SK-N-DZ (cell line): ENCODE measurements at regions not wholly inside any gene's neighbourhood (a gene's known extent, or its start where the extent isn't known, plus 50 kb on each side); places are given as distances from the start of the nearest gene placed in this dataset.
"Not testable (repeated sequence)": the region's sequence is repeated elsewhere in the genome, so short reads cannot be mapped to it uniquely, and the experiment has no call there.

Experiments
- DNase-seq: peaks from one replicate; pipeline ENCODE4 v3.0.0-alpha.2; 2015; ENCODE audit warnings: low spot score

DNA sequence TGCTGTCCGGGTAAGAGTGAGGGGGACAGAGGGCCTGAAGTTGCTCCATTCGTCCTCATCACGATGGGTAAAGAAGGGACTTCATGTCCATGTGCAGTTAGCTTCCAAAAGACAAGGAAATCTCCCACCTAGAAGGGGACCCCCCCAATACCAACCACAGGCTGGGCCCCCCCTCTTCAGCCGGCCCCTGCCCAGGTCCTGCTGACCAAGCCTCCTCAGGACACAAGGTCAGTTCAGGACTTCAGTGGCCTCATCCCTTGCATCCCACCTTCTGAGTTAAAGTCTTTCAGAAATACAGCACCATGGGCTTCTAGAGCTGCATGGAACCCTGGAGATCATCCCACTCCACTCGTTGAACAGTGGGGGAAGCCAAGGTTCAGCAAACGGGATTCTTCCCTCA, 115.4 kb upstream of the ERG start:
- no peak for DNase-seq

- no peak for DNase-seq
Observed at GRCh38 chr21:38614558-38614957, 116.3 kb upstream of the ERG start.

DNA sequence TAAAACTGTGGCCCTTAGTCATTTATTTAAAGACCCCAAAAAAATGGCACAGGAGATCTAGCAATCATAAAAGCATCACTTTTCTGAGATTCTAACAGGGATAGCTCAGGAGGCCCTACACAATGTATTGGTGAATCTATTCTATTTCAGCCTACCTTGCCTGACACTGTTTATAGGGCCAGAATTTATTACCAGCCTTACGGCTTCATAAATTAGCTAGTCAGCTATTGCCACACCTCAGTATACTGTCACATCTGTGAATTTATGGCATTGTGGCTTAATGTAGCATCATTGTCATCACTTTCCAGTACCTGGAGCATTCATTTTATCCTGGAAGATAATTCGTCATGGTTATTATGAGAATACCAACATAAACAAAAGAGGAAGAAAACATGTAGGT, 121.2 kb upstream of the ERG start:
- no peak for DNase-seq

DNA sequence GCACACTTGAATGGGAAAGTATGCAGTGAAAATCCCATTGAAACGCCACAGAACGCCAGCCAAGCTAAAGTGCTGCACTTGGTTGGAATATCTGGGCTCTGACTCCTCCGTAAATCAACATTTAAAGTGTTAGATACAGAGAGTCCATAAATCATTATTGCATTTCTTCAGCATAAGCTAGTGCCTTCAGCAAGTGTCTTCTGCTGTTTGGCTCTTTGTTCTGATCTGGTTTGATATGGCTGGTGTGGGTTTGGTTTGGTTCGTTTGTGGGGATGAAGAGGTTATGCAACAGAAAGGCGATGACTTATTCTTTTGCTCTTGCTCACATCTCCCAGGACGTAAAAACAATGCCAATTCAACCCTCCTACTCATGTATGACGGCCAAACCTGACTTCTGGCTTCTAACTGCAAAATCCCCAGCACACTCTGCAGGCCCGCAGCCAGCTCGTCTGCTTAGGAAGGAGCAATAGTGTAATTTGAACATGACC, 121.8 kb upstream of the ERG start:
- no peak for DNase-seq

GRCh38 chr21:38621132-38621531, 122.9 kb upstream of the ERG start:
- DNase-seq: no peak

- DNase-seq: no peak
Observed at GRCh38 chr21:38622081-38622826, 124.0 kb upstream of the ERG start.

DNA sequence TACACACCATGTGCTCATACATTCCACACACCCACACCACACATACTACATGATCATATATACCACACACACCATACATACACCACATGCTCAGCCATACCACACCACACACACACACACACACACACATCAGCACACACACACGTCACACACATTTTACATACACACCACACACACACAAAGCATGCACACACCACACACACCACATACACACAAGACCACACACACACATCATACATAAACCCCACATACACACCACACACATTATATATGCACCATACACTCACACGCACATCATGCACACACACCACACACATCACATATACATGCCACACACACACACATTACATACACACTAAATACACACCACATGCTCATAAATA, 124.5 kb upstream of the ERG start:
- DNase-seq: no peak

- DNase-seq: no peak
Observed at GRCh38 chr21:38623552-38623951, 125.3 kb upstream of the ERG start.

DNA sequence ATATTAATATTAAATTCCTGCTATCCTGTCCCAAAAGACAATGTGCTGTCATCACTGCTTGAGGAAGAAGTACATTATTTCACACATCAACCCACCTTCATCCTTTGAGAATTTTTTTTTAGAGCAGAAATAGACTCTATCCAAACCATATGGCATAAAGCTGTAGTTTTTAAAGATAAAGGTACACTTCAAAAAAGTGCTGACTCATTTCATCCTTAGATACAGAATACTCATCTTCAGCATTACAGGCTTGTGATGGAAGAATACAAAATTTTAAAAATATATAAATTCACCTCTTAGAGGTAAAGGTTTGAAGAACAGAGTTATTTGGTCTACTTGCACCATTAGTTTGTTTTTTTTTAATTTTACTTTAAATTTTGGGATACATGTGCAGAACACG, 126.7 kb upstream of the ERG start:
- DNase-seq: no peak

DNA sequence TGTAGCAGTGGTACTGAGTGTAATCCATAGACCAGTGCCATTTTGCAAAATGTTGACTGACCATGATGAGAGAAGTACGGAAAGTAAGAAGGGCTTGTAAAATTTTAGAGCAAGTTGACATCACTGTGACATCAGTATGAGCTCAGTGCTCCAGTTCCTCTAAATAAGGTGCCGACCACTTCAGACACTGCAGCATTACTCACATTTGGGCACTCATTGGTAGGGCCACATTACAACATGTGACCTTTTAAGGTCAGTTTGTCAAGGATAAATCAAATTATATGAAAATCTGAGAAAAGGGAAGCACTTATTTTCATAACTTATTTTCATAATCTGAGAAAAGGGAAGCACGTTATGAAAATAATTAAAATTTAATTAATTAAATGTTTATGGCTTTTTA, 128.0 kb upstream of the ERG start:
- DNase-seq: no peak

DNA sequence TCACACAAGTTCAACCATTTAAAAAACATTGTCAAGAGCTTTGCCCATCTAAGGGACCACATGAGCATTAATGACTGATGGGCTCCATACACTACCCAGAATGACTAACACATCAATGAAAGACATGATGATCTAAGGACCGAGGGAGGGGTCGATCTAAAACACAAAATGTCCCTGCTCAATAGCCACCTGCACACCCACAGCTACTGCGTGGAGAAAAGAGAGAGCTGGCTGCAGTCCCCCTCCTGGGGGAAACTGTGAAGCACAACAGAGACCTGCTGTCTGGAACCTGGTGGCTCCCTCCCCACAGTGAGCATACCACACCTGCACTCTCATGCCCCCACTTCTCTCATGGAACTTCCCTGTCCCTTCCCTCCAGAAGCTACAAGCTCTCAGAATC, 130.1 kb upstream of the ERG start:
- no peak for DNase-seq

- no peak for DNase-seq
Observed at GRCh38 chr21:38631206-38631605, 132.9 kb upstream of the ERG start.

DNA sequence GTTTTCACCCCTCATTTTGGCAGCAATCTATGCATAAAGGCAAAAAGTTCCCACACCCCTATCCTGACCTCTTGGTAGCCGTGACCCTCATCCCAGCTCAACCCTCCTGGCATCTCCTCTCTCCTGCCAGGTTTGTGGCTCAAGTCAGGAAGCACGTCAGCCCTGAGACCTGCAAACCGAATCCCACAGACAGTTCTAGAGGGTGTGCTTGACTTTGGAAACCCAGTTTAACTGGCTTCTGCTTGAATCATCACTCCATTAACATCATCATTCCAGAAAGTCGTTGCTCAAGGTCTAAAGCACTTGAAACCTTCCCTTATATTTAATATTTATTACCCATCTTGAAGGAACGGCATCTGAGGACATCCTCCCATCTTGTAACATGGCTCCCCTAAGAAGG, 133.4 kb upstream of the ERG start:
- no peak for DNase-seq

DNA sequence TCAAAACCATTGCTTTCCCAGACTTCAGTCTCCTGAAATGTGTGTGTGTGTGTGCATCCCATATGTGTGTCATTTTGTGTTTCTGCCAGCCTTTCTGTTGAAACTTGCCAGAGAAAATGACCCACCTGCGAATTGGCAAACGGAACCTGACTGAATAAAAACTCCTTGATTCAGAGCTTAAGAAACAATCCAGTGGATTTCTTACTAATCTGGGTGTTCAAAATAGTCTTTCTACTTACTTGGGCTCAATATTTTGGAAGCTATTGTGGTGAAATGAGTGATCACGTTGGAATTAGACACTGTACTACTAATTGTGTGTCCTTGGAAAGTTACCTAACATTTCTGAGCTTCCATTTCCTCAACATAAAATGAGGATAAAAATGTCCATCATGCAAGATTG, 138.9 kb upstream of the ERG start:
- no peak for DNase-seq

DNA sequence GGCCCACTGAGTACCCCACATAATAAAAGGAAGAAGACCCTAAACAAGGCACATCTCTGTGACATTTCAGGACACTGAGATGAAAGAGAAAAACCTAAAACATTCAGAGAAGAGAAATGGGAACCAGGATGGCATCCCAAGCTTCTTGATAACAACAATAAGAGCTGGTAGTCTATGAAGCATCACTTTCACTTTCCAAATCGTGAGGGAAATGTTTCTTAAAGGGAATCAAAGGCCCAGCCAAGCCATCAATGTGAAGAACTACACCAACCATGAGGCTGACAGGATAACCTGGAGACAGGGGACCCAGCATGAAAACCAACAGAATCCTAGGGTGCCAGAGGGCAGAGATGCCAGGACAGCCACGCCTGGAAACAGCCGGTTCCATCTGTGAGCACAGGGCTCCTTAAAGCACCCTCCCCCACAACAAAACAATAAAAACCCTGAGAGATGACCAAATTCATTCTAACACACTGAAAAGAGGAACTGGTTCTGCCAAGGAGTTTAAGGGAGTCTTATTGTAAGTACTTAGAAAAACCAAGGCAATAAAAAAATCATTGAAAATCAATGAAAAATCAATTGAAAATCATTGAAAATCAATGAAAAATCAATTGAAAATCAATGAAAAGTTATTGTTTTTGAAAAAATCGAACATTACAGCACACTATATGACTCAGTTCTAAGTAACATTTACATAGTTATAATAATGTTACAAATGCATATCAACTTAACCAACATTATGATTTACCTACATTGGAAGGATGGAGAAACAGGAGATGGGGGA, 141.5 kb upstream of the ERG start:
- no peak for DNase-seq

- DNase-seq: not testable (repeated sequence)
Observed at GRCh38 chr21:38640355-38640742, 142.1 kb upstream of the ERG start.

DNA sequence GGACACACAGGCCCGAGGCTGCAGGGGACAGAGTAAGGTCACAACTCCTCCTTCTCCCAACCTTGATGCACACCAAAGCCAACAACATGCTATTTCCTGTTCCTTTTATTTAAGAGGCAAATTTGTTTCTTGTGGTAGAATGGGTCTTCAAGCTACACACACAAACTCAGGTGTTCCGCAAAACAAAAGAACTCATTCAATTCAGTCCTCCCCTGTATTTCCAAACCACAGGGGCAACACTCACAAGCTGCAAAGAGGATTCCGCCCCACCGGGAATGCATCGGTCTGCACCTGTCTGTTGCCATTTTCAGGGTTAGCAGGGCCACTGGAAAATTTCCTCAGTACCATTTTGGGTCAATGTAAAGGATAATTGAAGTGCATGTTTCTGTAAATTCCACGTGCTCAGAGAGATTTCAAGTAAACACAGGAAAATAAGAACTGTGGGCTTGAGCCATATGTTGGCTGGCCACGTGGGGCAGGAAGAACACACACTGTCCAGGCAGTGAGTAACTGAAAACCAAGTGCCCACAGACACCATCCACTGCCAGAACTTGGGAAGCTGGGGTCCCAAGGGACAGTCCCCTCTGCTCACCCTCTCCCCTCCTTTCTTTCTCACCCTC, 145.2 kb upstream of the ERG start:
- DNase-seq: no peak

DNA sequence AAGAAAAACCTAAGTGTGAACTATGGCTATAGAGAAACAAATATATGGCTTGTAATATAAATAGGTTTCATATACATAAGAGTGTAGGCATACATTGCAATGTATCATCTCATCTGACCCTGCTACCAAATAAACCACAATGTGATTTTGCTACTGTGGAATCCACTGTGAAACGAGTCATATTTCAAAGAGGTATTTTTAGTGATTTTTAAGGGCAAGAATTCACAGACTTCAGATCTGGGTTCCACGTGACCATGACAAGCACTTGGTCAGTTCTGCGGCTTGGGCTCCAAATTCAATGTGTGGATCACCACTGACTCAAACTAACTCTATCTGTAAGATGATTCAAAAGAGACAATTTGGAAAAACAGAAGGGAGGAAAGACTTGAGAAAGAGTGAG, 147.0 kb upstream of the ERG start:
- no peak for DNase-seq

GRCh38 chr21:38646213-38646837, 148.0 kb upstream of the ERG start:
- no peak for DNase-seq

- DNase-seq: peak; percentile 3
Observed at GRCh38 chr21:38649120-38649519, 150.8 kb upstream of the ERG start.

GRCh38 chr21:38651570-38651969, 153.3 kb upstream of the ERG start:
- DNase-seq: no peak

GRCh38 chr21:38652396-38652795, 153.3 kb upstream of the ETS2 start:
- no peak for DNase-seq
